B cell (primary cell): ENCODE measurements at regions not wholly inside any gene's neighbourhood (a gene's known extent, or its start where the extent isn't known, plus 50 kb on each side); places are given as distances from the start of the nearest gene placed in this dataset.

Source experiments
- ATAC-seq: fragments of 200-7000 bp; cut with Tn5 transposase; one replicate; pipeline ENCODE4 v1.10.0; 2021; ENCODE audit warnings: low read depth, mild to moderate bottlenecking, moderate number of reproducible peaks, moderate library complexity
- CTCF ChIA-PET: fragments of 350-600 bp; sonication (Branson Sonifier 250); formaldehyde crosslinking; loops from one replicate; lab custom pipeline; 2021; ENCODE audit warnings: antibody characterized with exemption, inconsistent platforms; lab: Charles Lee
- POLR2A ChIA-PET: fragments of 350-600 bp; sonication (Branson Sonifier 250); formaldehyde crosslinking; loops from one replicate; lab custom pipeline; 2021; ENCODE audit warnings: antibody characterized with exemption; lab: Charles Lee
- DNase-seq: peaks from one replicate; pipeline ENCODE4 v3.0.0; 2013
- H2AFZ ChIP-seq: 2 replicates; pipeline ENCODE4 v1.6.1; 2012; ENCODE audit warnings: mild to moderate bottlenecking, low read depth, low read length; ENCODE audit not compliant: insufficient read depth, poor library complexity, severe bottlenecking
- H3K27ac ChIP-seq, 2 donors: 1 replicate in 1 of 2; 2 replicates in 1 of 2; pipeline ENCODE4 v1.5.1; 2012 to 2013; ENCODE audit warnings: low read length in 2 of 2, mild to moderate bottlenecking in 2 of 2, moderate library complexity in 1 of 2
- H3K27me3 ChIP-seq, 4 experiments: fragments of 200-600 bp in 1 of 4; sonication (generic) in 1 of 4; replicated peaks in 1 of 4; 1 replicate in 2 of 4; 2 replicates in 2 of 4; pipeline versions ENCODE4 v1.6.1 to v1.7.0; 2013 to 2016; ENCODE audit warnings: low read length in 3 of 4, mild to moderate bottlenecking in 2 of 4, mixed read lengths in 1 of 4, moderate library complexity in 1 of 4; ENCODE audit not compliant: insufficient read depth in 4 of 4, control insufficient read depth in 3 of 4; ENCODE audit errors: control extremely low read depth in 1 of 4
- H3K36me3 ChIP-seq, 2 experiments: replicated peaks in 1 of 2; 1 replicate in 1 of 2; 2 replicates in 1 of 2; pipeline versions ENCODE4 v1.6.1 to v1.7.1; 2013; ENCODE audit warnings: low read length in 1 of 2; ENCODE audit not compliant: insufficient read depth in 2 of 2, control insufficient read depth in 1 of 2; ENCODE audit errors: control extremely low read depth in 1 of 2, extremely low read depth in 1 of 2
- H3K4me1 ChIP-seq, 2 donors: fragments of 200-600 bp in 1 of 2; sonication (generic) in 1 of 2; 1 replicate in 1 of 2; 2 replicates in 1 of 2; pipeline versions ENCODE4 v1.5.1 to v1.6.1; 2013 to 2017; ENCODE audit warnings: low read length in 2 of 2; ENCODE audit not compliant: control insufficient read depth in 2 of 2, insufficient read depth in 2 of 2
- H3K4me2 ChIP-seq: replicated peaks from 2 replicates; pipeline ENCODE3; 2012; ENCODE audit warnings: mild to moderate bottlenecking, low read depth, low read length; ENCODE audit not compliant: poor library complexity, severe bottlenecking
- H3K4me3 ChIP-seq, 5 experiments: fragments of 200-600 bp in 1 of 5; sonication (generic) in 1 of 5; 1 replicate in 3 of 5; 2 replicates in 2 of 5; pipeline versions ENCODE4 v1.5.1 to v1.7.0; 2011 to 2016; ENCODE audit warnings: low read length in 4 of 5, mild to moderate bottlenecking in 4 of 5, low read depth in 2 of 5, control low read depth in 1 of 5, moderate library complexity in 1 of 5; ENCODE audit not compliant: insufficient read depth in 1 of 5; ENCODE audit errors: control extremely low read depth in 1 of 5, extremely low read depth in 1 of 5
- H3K79me2 ChIP-seq: fragments of 200-600 bp; sonication (generic); one replicate; pipeline ENCODE4 v1.6.0; 2016; ENCODE audit warnings: low read length; ENCODE audit not compliant: control insufficient read depth, insufficient read depth
- H3K9ac ChIP-seq: fragments of 200-600 bp; sonication (generic); 2 replicates; pipeline ENCODE4 v1.6.1; 2017; ENCODE audit warnings: mild to moderate bottlenecking, low read length, moderate library complexity
- H3K9me3 ChIP-seq, 3 donors: one replicate each; pipeline versions ENCODE4 v1.6.1 to v1.7.1; 2013; ENCODE audit warnings: low read length in 2 of 3; ENCODE audit not compliant: control insufficient read depth in 2 of 3, insufficient read depth in 1 of 3; ENCODE audit errors: control extremely low read depth in 1 of 3
- H4K20me1 ChIP-seq: 2 replicates; pipeline ENCODE4 v1.6.0; 2012; ENCODE audit warnings: mild to moderate bottlenecking, low read length; ENCODE audit not compliant: insufficient read depth, control insufficient read depth, poor library complexity, severe bottlenecking
- H3K27ac Mint-ChIP-seq: one replicate; pipeline ENCODE4 v1.8.0; 2021; ENCODE audit warnings: mixed read lengths
- H3K27me3 Mint-ChIP-seq: one replicate; pipeline ENCODE4 v1.8.0; 2021; ENCODE audit warnings: mixed read lengths
- H3K4me1 Mint-ChIP-seq: one replicate; pipeline ENCODE4 v1.8.0; 2021; ENCODE audit warnings: mixed read lengths
- H3K4me3 Mint-ChIP-seq: one replicate; pipeline ENCODE4 v1.8.0; 2021; ENCODE audit warnings: mixed read lengths
- H3K9me3 Mint-ChIP-seq: one replicate; pipeline ENCODE4 v1.8.0; 2022; ENCODE audit warnings: mixed read lengths; ENCODE audit not compliant: insufficient read depth
- CTCF ChIP-seq: fragments of 200-600 bp; IDR thresholded peaks from one replicate; pipeline ENCODE4 v1.8.0; 2022; ENCODE audit warnings: antibody characterized with exemption, mild to moderate bottlenecking
- EZH2 ChIP-seq: IDR thresholded peaks from 2 replicates; pipeline ENCODE4 v1.6.1; 2012; ENCODE audit warnings: borderline replicate concordance, low read depth, mild to moderate bottlenecking, moderate library complexity, low read length; ENCODE audit not compliant: insufficient read depth, poor library complexity, severe bottlenecking
- WGBS: methylation state at CpG from one replicate; pipeline ENCODE4 v1.1.5; 2013; ENCODE audit warnings: missing lambda C conversion rate; ENCODE audit not compliant: insufficient coverage; 5-methylcytosine and 5-hydroxymethylcytosine counted together
- intact Hi-C: fragments of 100-400 bp; cut with micrococcal nuclease; formaldehyde crosslinking; loops from one replicate; pipeline ENCODE4 v1.10.0; 2022

- Mint-ChIP-seq H3K9me3 (no peaks in the 10 kb centered on the region), H3K4me3 (no peak overlapping the region), H3K27ac (no peak overlapping the region), H3K4me1 (no peaks in the 10 kb centered on the region), H3K27me3 (no peaks in the 10 kb centered on the region)
- intact Hi-C loops: loop anchor here (5.0 kb wide), 1 partner anchor 1020 kb away; no protein-coding TSS in a partner anchor
- Histone ChIP-seq H3K4me1 (no peaks in the 10 kb centered on the region), H3K79me2 (no peaks in the 10 kb centered on the region), H3K27me3 (no peaks in the 10 kb centered on the region), H2AFZ (no peak overlapping the region), H3K36me3 (no peaks in the 10 kb centered on the region), H4K20me1 (no peaks in the 10 kb centered on the region), H3K4me3 (no peak overlapping the region), H3K9ac (no peak overlapping the region), H3K27ac (no peak overlapping the region), H3K9me3 (no peaks in the 10 kb centered on the region), H3K4me2 (no peak overlapping the region)
- whole genome bisulfite sequencing: no CpG with 5 or more reads among the region's 4 CpGs
- ATAC-seq: no peak
- ChIA-PET CTCF (no interaction called here), POLR2A (no interaction called here)
- TF ChIP-seq CTCF: no peak
- no peak for TF ChIP-seq EZH2
- DNase-seq: no peak
Measured at GRCh38 chr4:19227701-19228100, 1024.0 kb upstream of the SLIT2 start.

DNA sequence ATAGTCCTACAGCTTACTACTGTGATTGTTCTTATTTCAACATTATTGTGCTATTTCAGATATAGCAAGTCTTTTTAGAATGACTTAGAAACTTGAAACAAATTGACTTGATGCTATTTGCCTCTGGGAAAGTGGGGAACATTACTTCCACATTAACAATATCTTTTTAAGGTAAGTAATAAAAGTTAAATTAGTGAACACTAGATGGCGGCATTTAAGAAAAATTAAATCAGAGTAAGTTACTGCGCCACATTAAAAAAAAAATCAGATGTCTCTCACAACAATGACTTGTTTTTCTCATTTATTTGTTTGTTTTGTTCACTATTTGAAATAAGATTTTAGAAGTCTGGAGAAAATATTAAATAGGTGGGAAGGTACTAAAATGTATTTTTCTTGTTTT is 1026.9 kb upstream of the SLIT2 start:
- Histone ChIP-seq H3K36me3 (no peaks in the 10 kb centered on the region), H4K20me1 (no peaks in the 10 kb centered on the region), H3K27ac (no peak overlapping the region), H2AFZ (no peak overlapping the region), H3K4me2 (no peak overlapping the region), H3K27me3 (no peaks in the 10 kb centered on the region), H3K4me1 (no peaks in the 10 kb centered on the region), H3K79me2 (no peaks in the 10 kb centered on the region), H3K9me3 (no peaks in the 10 kb centered on the region), H3K9ac (no peak overlapping the region), H3K4me3 (no peak overlapping the region)
- H3K4me3 Mint-ChIP-seq: no peak overlapping the region
- WGBS: no CpG with 5 or more reads among the region's 2 CpGs
- ChIA-PET POLR2A (no interaction called here), CTCF (interaction anchor here (0.8 kb wide), 1 partner anchor 1023 kb away, joined by 3 read pairs; no protein-coding TSS in a partner anchor)
- DNase-seq (peak; percentile 5), ATAC-seq (no peak)
- no peaks in the 10 kb centered on the region for H3K27me3 Mint-ChIP-seq
- intact Hi-C loops: loop anchor here (5.0 kb wide), 1 partner anchor 1022 kb away; no protein-coding TSS in a partner anchor
- TF ChIP-seq EZH2: no peak
- peak; percentile 52 for TF ChIP-seq CTCF
- no peaks in the 10 kb centered on the region for H3K9me3 Mint-ChIP-seq
- H3K4me1 Mint-ChIP-seq: no peaks in the 10 kb centered on the region
- H3K27ac Mint-ChIP-seq: no peak overlapping the region
